Spinal cord (tissue), 9 donors: ENCODE measurements at regions not wholly inside any gene's neighbourhood (a gene's known extent, or its start where the extent isn't known, plus 50 kb on each side); places are given as distances from the start of the nearest gene placed in this dataset.

Experiments
- DNase-seq, 6 donors: peaks; one replicate each; pipeline versions ENCODE4 v3.0.0 to v3.0.0-alpha.2; 2013 to 2015; ENCODE audit warnings: low spot score in 6 of 6, low read depth in 4 of 6
- H3K27ac ChIP-seq: one replicate; pipeline ENCODE4 v1.5.1; 2013; ENCODE audit warnings: low read depth, low read length, control low read depth
- H3K27me3 ChIP-seq: one replicate; pipeline ENCODE4 v1.6.1; 2013; ENCODE audit warnings: low read length; ENCODE audit not compliant: control insufficient read depth, insufficient read depth
- H3K36me3 ChIP-seq: one replicate; pipeline ENCODE4 v1.6.1; 2013; ENCODE audit warnings: low read length; ENCODE audit not compliant: control insufficient read depth, insufficient read depth
- H3K4me1 ChIP-seq: one replicate; pipeline ENCODE4 v1.6.1; 2013; ENCODE audit warnings: low read length; ENCODE audit not compliant: control insufficient read depth, insufficient read depth
- H3K4me3 ChIP-seq: one replicate; pipeline ENCODE4 v1.5.1; 2013; ENCODE audit warnings: low read depth, low read length, control low read depth
- H3K9me3 ChIP-seq: one replicate; pipeline ENCODE4 v1.6.1; 2013; ENCODE audit warnings: low read length; ENCODE audit not compliant: control insufficient read depth, insufficient read depth
- WGBS: methylation state at CpG from one replicate; pipeline ENCODE4 v1.1.5; 2013; ENCODE audit warnings: missing lambda C conversion rate; ENCODE audit not compliant: insufficient coverage; 5-methylcytosine and 5-hydroxymethylcytosine counted together
- donor health status: healthy.

GRCh38 chr22:48885919-48886305 lies 941.8 kb downstream of the BRD1 start:
- Histone ChIP-seq H3K27me3 (no peaks in the 10 kb centered on the region), H3K36me3 (peaks cover 7% of the 10 kb centered on the region), H3K4me3 (no peak overlapping the region), H3K9me3 (no peaks in the 10 kb centered on the region), H3K4me1 (peaks cover 9% of the 10 kb centered on the region), H3K27ac (no peak overlapping the region)
- DNase-seq, result no peak
- WGBS, result 76% methylated on average over 7 of the region's 9 CpGs

DNA sequence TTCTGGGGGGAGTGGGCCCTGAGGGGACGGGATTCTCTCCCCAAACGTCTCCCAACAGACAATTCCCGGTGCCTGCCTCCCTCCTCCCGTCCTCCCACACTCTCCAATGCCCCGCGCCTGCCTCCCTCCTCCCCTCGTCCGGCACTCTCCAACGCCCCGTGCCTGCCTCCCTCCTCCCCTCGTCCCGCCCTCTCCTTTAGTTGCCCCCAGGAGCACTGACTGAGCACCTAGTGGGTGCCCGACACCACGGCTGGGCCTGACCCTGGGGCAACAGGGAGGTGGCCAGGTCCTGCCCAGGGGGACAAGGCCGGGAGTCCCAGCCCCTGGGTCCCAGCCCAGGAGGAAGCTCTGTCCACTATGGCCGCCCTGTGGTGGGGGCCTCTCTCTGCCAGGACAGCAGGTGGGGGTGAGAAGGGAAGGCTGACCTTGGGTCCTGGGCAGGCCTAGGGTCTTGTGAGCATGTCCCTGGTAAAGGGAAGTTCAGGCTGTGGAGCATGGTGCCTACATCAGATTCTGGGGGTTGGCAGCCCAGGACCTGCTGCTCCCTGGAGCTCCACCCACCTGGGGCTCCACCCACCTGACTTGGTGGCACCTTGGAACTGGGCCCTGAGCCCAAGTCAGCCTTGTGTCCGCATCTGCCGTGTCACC lies 942.3 kb downstream of the BRD1 start:
- peaks cover 9% of the 10 kb centered on the region for H3K4me1 ChIP-seq
- DNase-seq, result no peak
- no peaks in the 10 kb centered on the region for H3K9me3 ChIP-seq
- no peaks in the 10 kb centered on the region for H3K27me3 ChIP-seq
- WGBS, result 84% methylated on average over 16 of the region's 18 CpGs
- peaks cover 7% of the 10 kb centered on the region for H3K36me3 ChIP-seq
- H3K4me3 ChIP-seq, result no peak overlapping the region
- no peak overlapping the region for H3K27ac ChIP-seq

- peaks cover 9% of the 10 kb centered on the region for H3K4me1 ChIP-seq
- WGBS, result 92% methylated on average over 16 of the region's 16 CpGs
- no peaks in the 10 kb centered on the region for H3K27me3 ChIP-seq
- H3K9me3 ChIP-seq, result no peaks in the 10 kb centered on the region
- no peak for DNase-seq
- H3K27ac ChIP-seq, result no peak overlapping the region
- peaks cover 7% of the 10 kb centered on the region for H3K36me3 ChIP-seq
- H3K4me3 ChIP-seq, result no peak overlapping the region
These were observed 942.9 kb downstream of the BRD1 start for GRCh38 chr22:48884786-48885185.

GRCh38 chr22:48884324-48884723 lies 943.3 kb downstream of the BRD1 start:
- H3K27me3 ChIP-seq, result no peaks in the 10 kb centered on the region

DNA sequence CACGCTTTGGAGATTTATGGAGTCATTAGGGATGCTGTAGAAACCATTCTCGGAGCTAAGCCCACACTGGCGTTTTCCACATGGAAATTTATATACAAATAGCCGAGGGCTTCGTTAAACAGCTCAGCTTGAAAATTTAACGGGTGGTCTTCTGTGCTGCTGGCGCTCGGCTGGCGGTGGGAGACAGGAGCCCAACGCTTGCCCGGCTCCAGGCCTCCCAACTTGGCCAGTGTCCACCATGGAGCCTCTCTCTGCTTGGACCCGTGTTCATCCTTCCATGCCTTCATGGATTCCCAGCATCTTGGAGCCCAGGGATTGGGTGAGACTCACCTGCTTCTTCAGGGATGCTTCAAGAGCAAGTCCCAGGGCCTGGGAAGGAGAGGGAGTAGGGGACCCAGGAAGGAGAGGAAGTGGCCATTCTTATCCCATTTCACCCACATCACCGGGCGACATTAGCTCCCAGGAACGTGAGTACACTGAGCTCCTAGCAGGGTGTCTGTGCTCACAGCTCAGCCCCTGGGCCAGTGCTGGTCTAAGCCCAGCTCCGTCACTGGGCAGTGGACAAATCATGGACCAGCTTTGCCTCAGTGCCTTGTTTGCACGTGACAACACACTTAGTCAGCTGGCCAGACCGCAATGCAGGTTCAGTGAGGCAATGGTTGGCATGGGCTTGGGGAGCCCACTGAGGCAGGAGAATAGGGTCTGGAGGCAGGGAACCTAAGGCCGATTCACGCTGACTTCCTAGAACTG lies 944.3 kb downstream of the BRD1 start:
- peaks cover 7% of the 10 kb centered on the region for H3K36me3 ChIP-seq
- H3K4me1 ChIP-seq, result peaks cover 9% of the 10 kb centered on the region
- H3K27ac ChIP-seq, result no peak overlapping the region
- DNase-seq, result peak in 1 of 6 donors; percentile 42
- H3K27me3 ChIP-seq, result no peaks in the 10 kb centered on the region
- 69% methylated on average over 14 of the region's 20 CpGs for WGBS
- no peak overlapping the region for H3K4me3 ChIP-seq
- H3K9me3 ChIP-seq, result no peaks in the 10 kb centered on the region

More at GRCh38 chr22:48884324-48884723, 943.3 kb downstream of the BRD1 start:
- Histone ChIP-seq H3K36me3 (peaks cover 7% of the 10 kb centered on the region), H3K4me1 (peaks cover 9% of the 10 kb centered on the region), H3K27ac (no peak overlapping the region), H3K4me3 (no peak overlapping the region), H3K9me3 (no peaks in the 10 kb centered on the region)
- 80% methylated on average over 12 of the region's 12 CpGs for WGBS
- no peak for DNase-seq

DNA sequence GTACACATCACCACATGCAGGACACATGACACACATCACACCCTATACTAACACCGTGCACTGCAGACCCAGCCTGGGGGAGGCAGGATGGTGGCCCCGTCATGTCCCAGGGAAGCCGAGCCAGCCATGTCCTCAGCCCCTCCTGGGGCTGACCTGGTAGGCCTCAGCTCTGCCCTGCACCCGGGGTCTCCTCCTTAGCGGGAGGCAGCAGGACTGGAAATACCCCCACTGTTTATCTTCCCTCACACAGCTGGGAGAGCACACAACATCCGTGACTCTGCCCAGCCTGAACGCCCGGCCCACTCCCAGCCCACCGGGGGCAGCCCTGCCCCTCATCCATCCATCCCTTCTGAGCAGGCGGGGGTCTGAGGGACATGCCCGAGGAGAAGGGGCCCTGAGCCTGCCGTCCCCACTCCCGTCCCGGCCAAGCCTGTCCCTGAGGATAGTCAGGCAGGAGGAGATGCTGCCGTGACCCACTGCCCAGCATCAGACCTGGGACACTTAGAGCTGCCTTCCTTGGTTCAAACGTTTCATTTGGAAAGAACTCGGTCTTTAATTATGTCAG lies 945.0 kb downstream of the BRD1 start:
- Histone ChIP-seq H3K27ac (no peak overlapping the region), H3K4me3 (no peak overlapping the region), H3K36me3 (peaks cover 7% of the 10 kb centered on the region), H3K4me1 (peaks cover 9% of the 10 kb centered on the region), H3K27me3 (no peaks in the 10 kb centered on the region), H3K9me3 (no peaks in the 10 kb centered on the region)
- WGBS, result 64% methylated on average over 17 of the region's 17 CpGs
- no peak for DNase-seq

DNA sequence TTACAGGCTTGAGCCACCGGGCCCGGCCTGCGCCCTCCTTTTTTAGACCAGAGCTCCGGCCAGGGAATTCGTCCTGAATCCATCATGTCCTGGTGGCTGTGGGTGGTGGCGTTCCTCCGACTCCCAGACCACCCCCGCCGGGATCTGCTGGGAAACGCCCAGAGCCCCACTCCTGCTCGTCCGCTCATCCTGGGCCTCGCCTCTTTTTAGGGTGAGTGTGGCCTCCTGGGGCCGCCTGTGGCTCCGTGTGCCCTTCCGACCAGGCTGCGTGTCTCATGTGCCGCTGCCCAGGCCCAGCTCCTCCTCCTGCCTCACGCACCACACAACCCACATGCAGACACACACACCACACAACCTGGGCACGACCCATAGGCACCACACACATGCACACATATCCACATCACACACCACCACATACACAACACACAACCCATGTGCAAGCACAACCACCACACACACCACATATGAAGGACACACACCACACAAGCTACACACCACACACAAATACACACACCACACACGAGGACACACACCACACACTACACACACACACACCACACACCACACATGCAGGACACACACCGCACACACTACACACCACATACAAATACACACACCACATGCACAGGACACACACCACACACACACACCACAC lies 946.2 kb downstream of the BRD1 start:
- WGBS, result 97% methylated on average over 22 of the region's 22 CpGs
- Histone ChIP-seq H3K36me3 (peaks cover 7% of the 10 kb centered on the region), H3K27me3 (no peaks in the 10 kb centered on the region)

DNA sequence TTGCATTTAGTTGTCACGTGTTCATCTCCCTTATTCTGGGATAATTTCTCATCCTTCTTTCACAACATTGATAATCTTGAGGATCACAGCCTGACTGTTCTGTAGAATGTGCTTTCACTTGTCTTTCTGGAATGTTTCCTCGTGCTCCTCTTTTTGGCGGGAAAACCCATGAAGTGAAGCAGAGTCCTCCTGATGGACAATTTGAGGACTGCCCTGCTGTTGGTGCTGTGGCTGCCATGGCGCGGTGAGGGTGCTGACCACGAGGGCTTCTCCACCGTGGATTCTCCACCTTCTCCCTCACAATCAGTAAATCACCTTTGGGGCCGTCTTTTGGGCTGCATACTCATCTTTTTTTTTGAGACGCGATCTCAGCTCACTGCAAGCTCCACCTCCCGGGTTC lies 946.9 kb downstream of the BRD1 start:
- Histone ChIP-seq H3K27ac (no peak overlapping the region), H3K27me3 (no peaks in the 10 kb centered on the region)
- WGBS, result 97% methylated on average over 11 of the region's 11 CpGs

More for the DNA sequence above, 946.2 kb downstream of the BRD1 start:
- Histone ChIP-seq H3K4me3 (no peak overlapping the region), H3K27ac (no peak overlapping the region), H3K4me1 (peaks cover 9% of the 10 kb centered on the region), H3K9me3 (no peaks in the 10 kb centered on the region)
- no peak for DNase-seq

GRCh38 chr22:48876951-48877350 lies 950.7 kb downstream of the BRD1 start:
- no peaks in the 10 kb centered on the region for H3K9me3 ChIP-seq
- H3K4me1 ChIP-seq, result no peaks in the 10 kb centered on the region
- peaks cover 4% of the 10 kb centered on the region for H3K36me3 ChIP-seq
- H3K27ac ChIP-seq, result no peak overlapping the region
- no peaks in the 10 kb centered on the region for H3K27me3 ChIP-seq
- WGBS, result 80% methylated on average over 2 of the region's 4 CpGs
- DNase-seq, result no peak
- no peak overlapping the region for H3K4me3 ChIP-seq

More for the DNA sequence above, 946.9 kb downstream of the BRD1 start:
- no peak for DNase-seq
- Histone ChIP-seq H3K9me3 (no peaks in the 10 kb centered on the region), H3K36me3 (peaks cover 7% of the 10 kb centered on the region), H3K4me3 (no peak overlapping the region), H3K4me1 (peaks cover 9% of the 10 kb centered on the region)
